ENCODE measurements at regions not wholly inside any gene's neighbourhood (a gene's known extent, or its start where the extent isn't known, plus 50 kb on each side); places are given as distances from the start of the nearest gene placed in this dataset.

- no peaks in the 10 kb centered on the region for H3K9me3 ChIP-seq (ENCODE audit: control insufficient read depth in 2 of 2, low read length in 2 of 2)
- no peaks in the 10 kb centered on the region for H3K27me3 ChIP-seq (ENCODE audit: control insufficient read depth in 2 of 2, insufficient read depth in 2 of 2, low read length in 2 of 2)
- no peaks in the 10 kb centered on the region for H3K4me1 ChIP-seq (ENCODE audit: control insufficient read depth in 2 of 2, insufficient read depth in 2 of 2, low read length in 2 of 2)
- no peaks in the 10 kb centered on the region for H3K36me3 ChIP-seq (ENCODE audit: control insufficient read depth in 2 of 2, insufficient read depth in 2 of 2, low read length in 2 of 2)
- H3K4me3 ChIP-seq (ENCODE audit: low read length in 2 of 2), result no peak overlapping the region
- no peak overlapping the region for H3K27ac ChIP-seq (ENCODE audit: low read depth in 2 of 2, low read length in 2 of 2)
- H3K9ac ChIP-seq (ENCODE audit: low read depth in 1 of 2, low read length in 2 of 2), result no peak overlapping the region
Observed at GRCh38 chr7:112707655-112708054, 82.5 kb downstream of the TMEM168 start.

GRCh38 chr7:112708236-112708635 lies 82.0 kb downstream of the TMEM168 start:
- Histone ChIP-seq H3K9me3 (ENCODE audit: control insufficient read depth in 2 of 2, low read length in 2 of 2) (no peaks in the 10 kb centered on the region), H3K4me1 (ENCODE audit: control insufficient read depth in 2 of 2, insufficient read depth in 2 of 2, low read length in 2 of 2) (no peaks in the 10 kb centered on the region), H3K27me3 (ENCODE audit: control insufficient read depth in 2 of 2, insufficient read depth in 2 of 2, low read length in 2 of 2) (no peaks in the 10 kb centered on the region), H3K9ac (ENCODE audit: low read depth in 1 of 2, low read length in 2 of 2) (no peak overlapping the region), H3K27ac (ENCODE audit: low read depth in 2 of 2, low read length in 2 of 2) (no peak overlapping the region), H3K36me3 (ENCODE audit: control insufficient read depth in 2 of 2, insufficient read depth in 2 of 2, low read length in 2 of 2) (no peaks in the 10 kb centered on the region), H3K4me3 (ENCODE audit: low read length in 2 of 2) (no peak overlapping the region)

All from mucosa of rectum (tissue), 2 donors.